Cardiac muscle cell (in vitro differentiated cells and primary cell): ENCODE measurements at regions not wholly inside any gene's neighbourhood (a gene's known extent, or its start where the extent isn't known, plus 50 kb on each side); places are given as distances from the start of the nearest gene placed in this dataset.

Experiments
- DNase-seq, 2 donors: peaks; one replicate each; pipeline versions ENCODE4 v3.0.0 to v3.0.0-alpha.2; 2010 to 2017; ENCODE audit warnings: low read depth in 1 of 2, low spot score in 1 of 2
- H3K27ac ChIP-seq: fragments of 200-600 bp; sonication (generic); 2 replicates; pipeline ENCODE4 v1.5.1; 2016
- H3K27me3 ChIP-seq: fragments of 200-600 bp; sonication (generic); 2 replicates; pipeline ENCODE4 v1.6.0; 2016; ENCODE audit warnings: control low read depth
- H3K36me3 ChIP-seq: fragments of 200-600 bp; sonication (generic); 2 replicates; pipeline ENCODE4 v1.5.1; 2016; ENCODE audit warnings: control low read depth
- H3K4me1 ChIP-seq: fragments of 200-600 bp; sonication (generic); 2 replicates; pipeline ENCODE4 v1.8.1; 2017; ENCODE audit warnings: low read depth, mild to moderate bottlenecking, mixed run types
- H3K4me3 ChIP-seq: fragments of 200-600 bp; sonication (generic); 2 replicates; pipeline ENCODE4 v1.5.1; 2016; ENCODE audit warnings: mild to moderate bottlenecking
- H3K9me3 ChIP-seq: fragments of 200-600 bp; sonication (generic); 2 replicates; pipeline ENCODE4 v1.5.1; 2017; ENCODE audit warnings: low read depth, mild to moderate bottlenecking, control low read depth
- CTCF ChIP-seq: IDR thresholded peaks from 2 replicates; pipeline ENCODE4 v1.5.1; 2012; ENCODE audit warnings: low read depth, mild to moderate bottlenecking, low read length

GRCh38 chr3:86645756-86646155, 345.2 kb downstream of the VGLL3 start:
- H3K27ac ChIP-seq: no peak overlapping the region
- H3K4me3 ChIP-seq: no peak overlapping the region
- no peak for TF ChIP-seq CTCF
- no peak for DNase-seq
- no peaks in the 10 kb centered on the region for H3K36me3 ChIP-seq
- no peaks in the 10 kb centered on the region for H3K4me1 ChIP-seq
- no peaks in the 10 kb centered on the region for H3K27me3 ChIP-seq
- H3K9me3 ChIP-seq: no peaks in the 10 kb centered on the region

GRCh38 chr3:86634361-86634760, 356.6 kb downstream of the VGLL3 start:
- no peaks in the 10 kb centered on the region for H3K9me3 ChIP-seq
- no peak for DNase-seq
- H3K27ac ChIP-seq: no peak overlapping the region
- no peaks in the 10 kb centered on the region for H3K4me1 ChIP-seq
- H3K27me3 ChIP-seq: no peaks in the 10 kb centered on the region
- H3K36me3 ChIP-seq: no peaks in the 10 kb centered on the region
- TF ChIP-seq CTCF: no peak
- no peak overlapping the region for H3K4me3 ChIP-seq

GRCh38 chr3:86629511-86629910, 361.4 kb downstream of the VGLL3 start:
- Histone ChIP-seq H3K4me3 (no peak overlapping the region), H3K27ac (no peak overlapping the region), H3K27me3 (no peaks in the 10 kb centered on the region), H3K36me3 (no peaks in the 10 kb centered on the region), H3K4me1 (no peaks in the 10 kb centered on the region), H3K9me3 (no peaks in the 10 kb centered on the region)
- no peak for TF ChIP-seq CTCF
- DNase-seq: no peak

- no peaks in the 10 kb centered on the region for H3K4me1 ChIP-seq
- no peaks in the 10 kb centered on the region for H3K36me3 ChIP-seq
- H3K27ac ChIP-seq: no peak overlapping the region
- H3K4me3 ChIP-seq: no peak overlapping the region
- DNase-seq: no peak
- H3K27me3 ChIP-seq: no peaks in the 10 kb centered on the region
- no peak for TF ChIP-seq CTCF
- H3K9me3 ChIP-seq: no peaks in the 10 kb centered on the region
Measured at GRCh38 chr3:86624192-86624591, 366.8 kb downstream of the VGLL3 start.

- H3K4me3 ChIP-seq: no peak overlapping the region
- H3K27me3 ChIP-seq: no peaks in the 10 kb centered on the region
- no peak overlapping the region for H3K27ac ChIP-seq
- H3K9me3 ChIP-seq: no peaks in the 10 kb centered on the region
- no peaks in the 10 kb centered on the region for H3K4me1 ChIP-seq
- H3K36me3 ChIP-seq: no peaks in the 10 kb centered on the region
- TF ChIP-seq CTCF: no peak
- no peak for DNase-seq
Measured at GRCh38 chr3:86618706-86619105, 372.2 kb downstream of the VGLL3 start.

- no peak for TF ChIP-seq CTCF
- H3K27me3 ChIP-seq: no peaks in the 10 kb centered on the region
- no peak for DNase-seq
Measured at GRCh38 chr3:86605166-86605565, 385.8 kb downstream of the VGLL3 start.

More at GRCh38 chr3:86605166-86605565, 385.8 kb downstream of the VGLL3 start:
- no peaks in the 10 kb centered on the region for H3K9me3 ChIP-seq
- no peaks in the 10 kb centered on the region for H3K36me3 ChIP-seq
- no peak overlapping the region for H3K4me3 ChIP-seq
- H3K4me1 ChIP-seq: no peaks in the 10 kb centered on the region
- H3K27ac ChIP-seq: no peak overlapping the region
